Stomach (tissue), 8 donors: ENCODE measurements at regions not wholly inside any gene's neighbourhood (a gene's known extent, or its start where the extent isn't known, plus 50 kb on each side); places are given as distances from the start of the nearest gene placed in this dataset.

Source experiments
- DNase-seq, 2 donors: peaks; one replicate each; pipeline versions ENCODE4 v3.0.0 to v3.0.0-alpha.2; 2013 to 2019
- H3K27ac ChIP-seq, 5 donors: fragments of 200-600 bp in 4 of 5; sonication (generic) in 4 of 5; one replicate each; pipeline ENCODE4 v1.5.1; 2013 to 2019; ENCODE audit warnings: mild to moderate bottlenecking in 1 of 5, moderate library complexity in 1 of 5
- H3K27me3 ChIP-seq, 3 donors: fragments of 200-600 bp; sonication (generic); one replicate each; pipeline ENCODE4 v1.5.1; 2017 to 2019; ENCODE audit warnings: mixed run types in 1 of 3
- H3K36me3 ChIP-seq, 4 donors: fragments of 200-600 bp; sonication (generic); 1 replicate in 3 of 4; 2 replicates in 1 of 4; pipeline ENCODE4 v1.5.1; 2016 to 2019
- H3K4me1 ChIP-seq, 4 donors: fragments of 200-600 bp; sonication (generic); one replicate each; pipeline ENCODE4 v1.5.1; 2016 to 2019
- H3K4me3 ChIP-seq, 4 donors: fragments of 200-600 bp; sonication (generic) in 3 of 4; one replicate each; pipeline ENCODE4 v1.5.1; 2016 to 2019; ENCODE audit warnings: mild to moderate bottlenecking in 1 of 4
- H3K9me3 ChIP-seq, 4 donors: fragments of 200-600 bp; sonication (generic); one replicate each; pipeline ENCODE4 v1.5.1; 2016 to 2019
- EP300 ChIP-seq: sonication (generic); formaldehyde crosslinking; IDR thresholded peaks from one replicate; pipeline ENCODE4 v1.6.1; 2017; ENCODE audit warnings: antibody characterized with exemption
- POLR2A ChIP-seq, 4 donors: fragments of 450-650 bp; IDR thresholded peaks; one replicate each; pipeline ENCODE4 v1.6.1; 2016; ENCODE audit warnings: antibody characterized with exemption in 4 of 4, control low read depth in 2 of 4, mild to moderate bottlenecking in 1 of 4, moderate library complexity in 1 of 4
- POLR2AphosphoS5 ChIP-seq, 3 donors: sonication (generic); formaldehyde crosslinking; IDR thresholded peaks; one replicate each; pipeline ENCODE4 v1.6.1; 2016; ENCODE audit warnings: antibody characterized with exemption in 3 of 3
- WGBS, 5 donors: extraction: QIAGEN DNeasy Blood & Tissue Kit in 3 of 5; methylation state at CpG; one replicate each; pipeline versions ENCODE4 v1.1.5 to v1.1.7; 2013 to 2018; 5-methylcytosine and 5-hydroxymethylcytosine counted together
- intact Hi-C: fragments of 100-400 bp; cut with DNase I; formaldehyde crosslinking; loops from one replicate; pipeline ENCODE4 v1.15.1; 2023; ENCODE audit warnings: low total_unique reads
- TF ChIP-seq, protein P1 (sequence below), 7 experiments: fragments of 450-650 bp in 4 of 7; fragments of 200-600 bp in 3 of 7; sonication (generic) in 3 of 7; IDR thresholded peaks; one replicate each; pipeline ENCODE4 v1.5.1; 2016 to 2019; ENCODE audit warnings: antibody characterized with exemption in 7 of 7, control low read depth in 2 of 7, mild to moderate bottlenecking in 1 of 7
- donor health status: healthy with polysubstance abuse.
- donor health status: Bipolar disorder and iron deficiency.
- donor health status: healthy.

DNA sequence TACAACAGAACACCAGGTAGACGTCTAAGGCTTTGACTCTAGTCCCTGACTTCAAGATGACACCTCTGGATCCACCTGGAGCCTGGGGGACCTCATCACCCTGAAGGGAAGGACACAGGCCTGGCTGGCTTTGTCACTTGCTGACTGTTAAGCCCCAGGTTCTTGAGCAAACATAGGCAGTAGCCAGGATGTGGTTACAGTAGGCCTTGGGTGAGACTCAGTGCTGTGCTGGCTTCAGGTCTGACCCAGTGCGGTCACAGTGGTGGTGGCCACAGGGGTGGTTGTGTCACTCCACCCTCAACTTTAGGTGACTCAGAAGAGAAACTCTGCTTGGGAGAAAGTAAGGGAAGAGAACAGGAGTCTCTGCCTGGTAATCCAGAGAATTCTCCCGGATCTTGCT, 497.8 kb downstream of the UQCRFS1 start:
- 80 to 97% (median 87%) methylated on average over 2 to 3 of the region's 3 CpGs for WGBS, 5 donors
- TF ChIP-seq, protein P1, sequence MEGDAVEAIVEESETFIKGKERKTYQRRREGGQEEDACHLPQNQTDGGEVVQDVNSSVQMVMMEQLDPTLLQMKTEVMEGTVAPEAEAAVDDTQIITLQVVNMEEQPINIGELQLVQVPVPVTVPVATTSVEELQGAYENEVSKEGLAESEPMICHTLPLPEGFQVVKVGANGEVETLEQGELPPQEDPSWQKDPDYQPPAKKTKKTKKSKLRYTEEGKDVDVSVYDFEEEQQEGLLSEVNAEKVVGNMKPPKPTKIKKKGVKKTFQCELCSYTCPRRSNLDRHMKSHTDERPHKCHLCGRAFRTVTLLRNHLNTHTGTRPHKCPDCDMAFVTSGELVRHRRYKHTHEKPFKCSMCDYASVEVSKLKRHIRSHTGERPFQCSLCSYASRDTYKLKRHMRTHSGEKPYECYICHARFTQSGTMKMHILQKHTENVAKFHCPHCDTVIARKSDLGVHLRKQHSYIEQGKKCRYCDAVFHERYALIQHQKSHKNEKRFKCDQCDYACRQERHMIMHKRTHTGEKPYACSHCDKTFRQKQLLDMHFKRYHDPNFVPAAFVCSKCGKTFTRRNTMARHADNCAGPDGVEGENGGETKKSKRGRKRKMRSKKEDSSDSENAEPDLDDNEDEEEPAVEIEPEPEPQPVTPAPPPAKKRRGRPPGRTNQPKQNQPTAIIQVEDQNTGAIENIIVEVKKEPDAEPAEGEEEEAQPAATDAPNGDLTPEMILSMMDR (IDR thresholded peaks at IDR 0.05), result no peak
- TF ChIP-seq EP300 (no peak), POLR2A (IDR thresholded peaks at IDR 0.05) (no peak), POLR2AphosphoS5 (IDR thresholded peaks at IDR 0.05) (no peak)
- Histone ChIP-seq H3K4me1 (no peaks in the 10 kb centered on the region), H3K4me3 (no peak overlapping the region), H3K27ac (no peak overlapping the region), H3K27me3 (no peaks in the 10 kb centered on the region), H3K9me3 (no peaks in the 10 kb centered on the region), H3K36me3 (no peaks in the 10 kb centered on the region)
- intact Hi-C loops, result loop anchor here (10.0 kb wide), 1 partner anchor 240 kb away; no protein-coding TSS in a partner anchor
- no peak for DNase-seq

DNA sequence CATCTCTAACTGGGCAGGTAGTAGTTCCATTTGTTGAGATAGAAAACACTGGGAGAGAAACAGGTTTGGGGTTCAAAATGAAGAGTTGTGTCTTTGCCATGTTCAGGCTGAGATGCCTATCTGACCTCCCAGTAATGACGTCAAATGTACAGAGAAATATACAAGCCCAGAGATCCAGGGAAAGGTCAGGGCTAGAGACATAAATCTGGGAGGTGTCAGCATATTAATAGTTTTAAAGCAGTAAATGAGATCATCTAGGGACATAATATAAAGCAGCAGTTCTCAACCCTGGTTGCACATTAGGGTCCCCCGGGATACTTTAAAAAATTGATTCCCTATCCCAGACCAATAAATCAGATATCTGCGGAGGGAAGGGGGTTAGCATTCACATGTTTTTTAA, 501.5 kb downstream of the UQCRFS1 start:
- intact Hi-C loops, result loop anchor here (10.0 kb wide), 1 partner anchor 237 kb away; no protein-coding TSS in a partner anchor
- no peak for DNase-seq
- Histone ChIP-seq H3K36me3 (no peaks in the 10 kb centered on the region), H3K9me3 (no peaks in the 10 kb centered on the region), H3K4me3 (no peak overlapping the region), H3K27ac (no peak overlapping the region), H3K27me3 (no peaks in the 10 kb centered on the region), H3K4me1 (no peaks in the 10 kb centered on the region)
- 68 to 78% (median 73%) methylated on average over 3 of the region's 3 CpGs for WGBS, 5 donors
- TF ChIP-seq POLR2A (IDR thresholded peaks at IDR 0.05) (no peak), POLR2AphosphoS5 (IDR thresholded peaks at IDR 0.05) (no peak), EP300 (no peak)
- TF ChIP-seq, protein P1 (IDR thresholded peaks at IDR 0.05), result no peak

DNA sequence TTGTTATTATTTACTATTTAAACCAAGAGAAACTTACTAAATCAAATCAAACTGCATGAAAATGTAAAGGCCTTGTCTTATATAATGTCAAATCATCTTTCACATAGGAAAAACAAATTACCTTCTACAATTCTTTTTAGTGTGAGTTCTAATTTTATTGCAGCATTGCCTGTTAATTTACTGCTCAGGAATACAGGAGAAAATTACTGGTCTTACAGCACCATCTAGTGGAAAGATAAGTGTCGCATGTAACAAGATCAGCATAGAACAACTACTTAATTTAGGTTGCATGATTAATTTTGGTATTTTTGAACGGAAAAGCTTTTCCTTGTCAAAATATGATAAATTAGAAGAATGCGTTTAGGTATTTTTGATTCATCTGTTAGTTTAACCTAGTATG, 502.7 kb downstream of the UQCRFS1 start:
- H3K27ac ChIP-seq, result no peak overlapping the region
- H3K4me1 ChIP-seq, result no peaks in the 10 kb centered on the region
- no peaks in the 10 kb centered on the region for H3K36me3 ChIP-seq
- H3K4me3 ChIP-seq, result no peak overlapping the region
- DNase-seq, result peak in 1 of 2 donors; percentile 89
- TF ChIP-seq, protein P1 (IDR thresholded peaks at IDR 0.05), result peak in 5 of 7 experiments; percentile 29 to 73 (median 43)
- TF ChIP-seq POLR2AphosphoS5 (IDR thresholded peaks at IDR 0.05), result no peak
- intact Hi-C loops, result loop anchor here (10.0 kb wide), 1 partner anchor 235 kb away; no protein-coding TSS in a partner anchor
- H3K27me3 ChIP-seq, result no peaks in the 10 kb centered on the region
- H3K9me3 ChIP-seq, result no peaks in the 10 kb centered on the region
- WGBS, 5 donors, result 1 to 5% (median 3%) methylated on average over 3 of the region's 3 CpGs

DNA sequence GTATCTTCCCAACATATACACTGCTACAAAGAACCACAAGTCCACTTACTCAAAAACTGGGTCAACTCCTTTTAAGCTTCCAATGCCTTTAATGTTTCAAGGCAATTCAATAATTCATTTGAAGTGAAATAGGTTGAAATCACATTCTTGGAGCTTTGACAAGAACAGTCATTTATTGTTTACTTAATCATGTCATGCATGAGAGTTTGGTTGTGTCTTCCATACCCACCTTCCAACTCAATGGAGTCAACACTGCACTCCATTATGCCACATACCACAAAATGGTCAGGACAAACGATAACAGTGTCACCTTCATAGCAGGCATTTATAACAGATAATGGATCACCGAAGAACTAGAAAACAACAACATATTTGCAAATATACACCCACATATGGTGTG, 506.3 kb downstream of the UQCRFS1 start:
- no peaks in the 10 kb centered on the region for H3K36me3 ChIP-seq
- H3K4me1 ChIP-seq, result no peaks in the 10 kb centered on the region
- TF ChIP-seq, protein P1 (IDR thresholded peaks at IDR 0.05), result no peak
- TF ChIP-seq EP300, result no peak
- TF ChIP-seq POLR2A (IDR thresholded peaks at IDR 0.05), result no peak
- TF ChIP-seq POLR2AphosphoS5 (IDR thresholded peaks at IDR 0.05), result no peak
- no peak for DNase-seq
- intact Hi-C loops, result no loop called here
- WGBS, 5 donors, result 82 to 94% (median 92%) methylated on average over 2 of the region's 2 CpGs
- H3K27ac ChIP-seq, result no peak overlapping the region
- no peak overlapping the region for H3K4me3 ChIP-seq
- no peaks in the 10 kb centered on the region for H3K27me3 ChIP-seq
- H3K9me3 ChIP-seq, result no peaks in the 10 kb centered on the region
